Activated gamma-delta T cell (primary cell): ENCODE measurements at regions not wholly inside any gene's neighbourhood (a gene's known extent, or its start where the extent isn't known, plus 50 kb on each side); places are given as distances from the start of the nearest gene placed in this dataset.
"Not testable (repeated sequence)": the region's sequence is repeated elsewhere in the genome, so short reads cannot be mapped to it uniquely, and the experiment has no call there.

ENCODE experiments used
- DNase-seq: peaks from one replicate; lab custom pipeline; 2025; lab: John Stamatoyannopoulos, UW

- DNase-seq = no peak
Observed at GRCh38 chr21:17269760-17270159, 243.1 kb upstream of the CXADR start.

GRCh38 chr21:17270229-17270628 lies 242.6 kb upstream of the CXADR start:
- no peak for DNase-seq

- no peak for DNase-seq
Observed at GRCh38 chr21:17279663-17280062, 233.2 kb upstream of the CXADR start.

GRCh38 chr21:17293016-17293562 lies 219.8 kb upstream of the CXADR start:
- DNase-seq = not testable (repeated sequence)

- peak; percentile 4 for DNase-seq
Observed at GRCh38 chr21:17295997-17296396, 216.8 kb upstream of the CXADR start.

GRCh38 chr21:17299576-17299975 lies 213.3 kb upstream of the CXADR start:
- DNase-seq = not testable (repeated sequence)

GRCh38 chr21:17327715-17328114 lies 185.1 kb upstream of the CXADR start:
- not testable (repeated sequence) for DNase-seq

DNA sequence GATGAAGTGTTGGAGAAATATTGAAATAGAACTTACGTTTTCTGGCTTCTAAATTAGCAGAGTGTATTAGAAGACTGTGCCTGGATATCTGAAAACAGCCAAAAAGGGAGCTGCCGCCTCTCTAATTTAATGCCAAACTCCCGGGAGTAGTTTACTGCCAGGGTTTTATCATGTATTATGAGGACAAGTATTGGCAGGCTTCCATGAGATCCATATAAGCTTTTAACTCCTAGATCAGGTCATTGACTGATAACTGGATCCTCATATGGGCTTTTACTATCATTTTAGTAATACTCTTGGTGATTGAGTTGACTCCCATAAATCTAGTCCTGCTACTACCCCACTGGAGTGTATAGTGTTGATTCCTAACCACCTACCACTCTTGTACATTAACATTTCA lies 178.4 kb upstream of the CXADR start:
- no peak for DNase-seq

DNA sequence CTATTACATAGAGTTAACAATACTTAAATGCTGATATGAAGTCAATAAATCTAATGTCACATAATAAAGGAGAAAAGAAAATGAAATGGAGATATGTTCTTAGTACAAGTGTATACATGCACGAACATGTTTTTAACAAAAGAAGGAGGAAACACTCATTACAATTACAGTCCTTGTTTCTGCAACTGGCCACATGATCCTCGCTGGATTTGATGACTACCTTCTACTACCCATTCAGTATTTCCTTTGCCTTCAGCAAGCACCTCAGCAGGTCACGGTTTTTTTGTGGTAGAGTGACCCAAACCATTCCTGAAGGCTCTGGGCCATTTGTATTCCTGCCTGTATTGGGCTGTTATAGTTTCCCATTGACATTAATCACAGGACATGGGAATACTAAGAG lies 172.8 kb upstream of the CXADR start:
- no peak for DNase-seq

- DNase-seq = no peak
Observed at GRCh38 chr21:17343055-17343454, 169.8 kb upstream of the CXADR start.

- no peak for DNase-seq
Observed at GRCh38 chr21:17348357-17348756, 164.5 kb upstream of the CXADR start.

DNA sequence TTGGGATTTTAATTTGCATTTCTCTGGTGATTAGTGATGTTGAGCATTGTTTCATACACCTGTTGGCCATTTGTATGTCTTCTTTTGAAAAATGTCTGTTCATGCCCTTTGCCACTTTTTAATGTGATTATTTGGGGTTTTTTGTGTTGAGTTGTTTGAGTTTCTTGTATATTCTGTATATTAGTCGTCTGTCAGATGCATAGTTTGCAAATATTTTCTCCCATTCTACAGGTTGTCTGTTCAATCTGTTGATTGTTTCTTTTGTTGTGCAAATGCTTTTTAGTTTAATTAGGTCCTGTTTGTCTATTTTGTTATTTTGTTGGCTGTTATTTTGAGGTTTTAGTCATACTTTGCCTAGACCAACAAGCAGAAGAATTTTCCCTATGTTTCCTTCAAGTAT lies 164.0 kb upstream of the CXADR start:
- no peak for DNase-seq

DNA sequence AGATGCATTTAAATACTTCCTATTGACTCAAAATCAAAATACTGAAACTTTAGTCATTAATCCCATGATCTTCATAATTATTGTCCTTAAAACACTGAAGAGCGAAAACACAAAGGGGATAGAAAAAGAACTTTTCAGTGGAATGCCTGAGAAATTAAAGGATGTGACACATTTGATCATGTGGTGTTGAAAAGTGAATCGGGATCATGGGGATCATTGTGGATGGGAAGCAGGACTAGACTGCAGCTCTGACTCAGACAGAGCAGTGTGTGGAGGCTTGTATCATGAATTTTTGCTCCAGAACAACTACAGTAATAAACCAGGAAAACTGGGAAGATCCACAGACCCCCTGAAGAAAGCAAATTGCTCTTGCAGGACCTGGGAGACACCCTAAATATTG lies 161.1 kb upstream of the CXADR start:
- DNase-seq = no peak

DNA sequence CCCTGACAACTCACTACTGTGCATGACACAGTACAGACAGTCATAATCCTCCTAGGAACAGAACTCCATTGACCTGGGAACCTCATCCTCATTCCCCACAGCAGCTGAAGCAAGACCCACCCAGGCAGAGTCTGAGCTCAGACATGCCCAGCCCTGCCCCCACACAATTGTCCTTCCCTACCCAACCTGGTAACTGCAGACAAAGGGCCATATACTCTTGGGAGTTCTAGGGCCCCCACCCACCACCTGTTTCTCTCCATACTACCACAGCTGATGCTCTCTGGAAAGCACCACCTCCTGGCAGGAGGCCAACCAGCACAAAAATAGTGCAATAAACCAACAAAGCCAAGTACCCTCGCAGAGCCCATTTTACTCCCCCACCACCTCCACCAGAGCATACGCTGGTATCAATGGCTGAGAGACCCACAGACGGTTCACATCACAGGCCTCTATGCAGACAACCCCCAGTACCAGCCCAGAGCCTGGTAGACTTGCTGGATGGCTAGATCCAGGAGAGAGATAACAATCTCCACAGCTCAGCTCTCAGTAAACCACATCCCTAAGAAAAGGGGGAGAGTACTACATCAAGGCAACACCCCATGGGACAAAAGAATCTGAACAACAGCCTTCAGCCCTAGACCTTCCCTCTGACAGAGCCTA lies 159.7 kb upstream of the CXADR start:
- DNase-seq = no peak

GRCh38 chr21:17359781-17360180 lies 153.1 kb upstream of the CXADR start:
- DNase-seq = no peak

GRCh38 chr21:17368748-17369363 lies 144.0 kb upstream of the CXADR start:
- DNase-seq = no peak

DNA sequence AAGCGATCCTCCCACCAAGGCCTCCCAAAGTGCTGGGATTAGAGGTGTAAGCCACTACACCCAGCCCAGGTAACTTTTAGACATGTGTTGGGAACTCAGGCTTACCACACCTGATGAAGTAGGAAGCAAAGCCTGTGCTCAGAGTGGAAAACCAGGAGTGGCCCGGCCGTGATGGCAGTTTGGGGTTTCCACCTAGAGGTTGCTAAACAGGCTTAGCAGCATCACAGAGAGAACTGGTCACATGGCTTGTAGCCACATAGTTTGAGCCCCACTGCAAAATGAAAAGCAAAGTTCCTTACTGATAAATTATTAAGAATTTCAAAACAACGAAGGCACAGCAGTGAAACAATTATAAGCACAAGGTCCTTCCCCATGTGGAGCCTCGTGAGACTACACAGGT lies 142.6 kb upstream of the CXADR start:
- no peak for DNase-seq

GRCh38 chr21:17370916-17371315 lies 141.9 kb upstream of the CXADR start:
- DNase-seq = no peak

GRCh38 chr21:17371450-17371849 lies 141.4 kb upstream of the CXADR start:
- no peak for DNase-seq

DNA sequence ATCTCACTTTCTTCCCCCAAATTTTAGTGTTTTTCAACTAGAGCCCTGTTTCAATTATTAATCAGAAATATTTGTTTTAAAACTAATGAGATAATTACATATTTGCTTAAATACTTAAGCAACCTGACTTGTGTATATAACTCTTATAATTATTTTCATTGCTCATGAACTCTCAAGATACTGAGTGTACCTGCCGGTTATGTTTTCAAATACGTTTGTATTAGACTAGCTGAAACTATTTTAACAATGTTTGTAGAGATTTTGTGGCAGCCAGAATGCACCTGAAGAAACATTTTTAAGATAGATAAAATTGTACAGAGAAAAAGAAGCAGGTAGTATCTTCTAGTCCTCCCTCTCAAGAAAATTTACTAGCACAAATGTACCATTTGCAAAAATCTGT lies 140.6 kb upstream of the CXADR start:
- no peak for DNase-seq

DNA sequence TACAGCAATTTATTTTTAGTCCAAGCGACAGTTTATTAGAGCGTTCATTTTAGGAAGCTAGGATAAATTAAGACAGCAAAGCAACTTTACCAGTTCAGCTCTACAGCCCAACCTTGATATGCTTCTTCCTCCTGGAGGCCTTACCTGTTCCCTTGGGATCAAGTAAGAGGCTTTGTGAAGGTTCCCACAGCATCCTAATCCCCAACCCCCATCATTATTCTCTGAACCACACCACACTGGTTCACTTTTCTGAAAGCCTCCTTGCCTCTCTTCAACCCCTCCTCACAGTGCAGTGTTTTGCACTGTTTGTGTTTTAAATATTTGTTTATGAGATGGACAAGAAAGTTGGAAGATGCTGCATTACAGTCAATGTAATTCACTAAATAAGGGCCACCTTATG lies 126.3 kb upstream of the CXADR start:
- DNase-seq = no peak

- no peak for DNase-seq
Observed at GRCh38 chr21:17387030-17387617, 125.7 kb upstream of the CXADR start.

DNA sequence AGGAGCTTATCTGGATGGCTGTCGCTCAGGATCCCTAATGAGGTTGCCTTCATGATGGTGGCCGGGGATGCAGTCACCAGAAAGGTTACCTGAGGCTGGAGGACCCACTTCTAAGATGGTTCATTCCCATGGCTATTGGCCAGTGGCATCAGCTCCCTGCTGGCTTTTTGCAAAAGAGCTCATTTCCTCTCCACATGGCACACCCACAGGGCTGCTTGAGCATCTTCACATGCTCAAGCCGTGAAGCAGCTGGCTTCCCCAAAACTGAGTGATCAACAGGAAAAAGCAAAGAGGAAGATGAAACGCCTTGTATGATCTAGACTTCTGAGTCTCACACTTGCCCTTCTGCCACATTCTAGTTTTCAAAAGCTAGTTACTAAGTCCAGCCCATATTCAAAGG lies 124.6 kb upstream of the CXADR start:
- DNase-seq = no peak
